Retinal pigment epithelial cell (primary cell): ENCODE measurements at regions not wholly inside any gene's neighbourhood (a gene's known extent, or its start where the extent isn't known, plus 50 kb on each side); places are given as distances from the start of the nearest gene placed in this dataset.
A peak's percentile ranks its signal among the peaks of the same experiment; 100 is the strongest.

Experiments
- DNase-seq: peaks from one replicate; pipeline ENCODE4 v3.0.0-alpha.2; 2010; ENCODE audit warnings: low read depth
- H3K4me3 ChIP-seq: 2 replicates; pipeline ENCODE4 v1.5.1; 2011; ENCODE audit warnings: mild to moderate bottlenecking, low read length, control low read depth, moderate library complexity
- TF ChIP-seq, protein P1 (sequence below): conservative IDR thresholded peaks from 2 replicates; pipeline ENCODE4 v1.5.1; 2011; ENCODE audit warnings: low read depth, low read length, control low read depth, inconsistent platforms

DNA sequence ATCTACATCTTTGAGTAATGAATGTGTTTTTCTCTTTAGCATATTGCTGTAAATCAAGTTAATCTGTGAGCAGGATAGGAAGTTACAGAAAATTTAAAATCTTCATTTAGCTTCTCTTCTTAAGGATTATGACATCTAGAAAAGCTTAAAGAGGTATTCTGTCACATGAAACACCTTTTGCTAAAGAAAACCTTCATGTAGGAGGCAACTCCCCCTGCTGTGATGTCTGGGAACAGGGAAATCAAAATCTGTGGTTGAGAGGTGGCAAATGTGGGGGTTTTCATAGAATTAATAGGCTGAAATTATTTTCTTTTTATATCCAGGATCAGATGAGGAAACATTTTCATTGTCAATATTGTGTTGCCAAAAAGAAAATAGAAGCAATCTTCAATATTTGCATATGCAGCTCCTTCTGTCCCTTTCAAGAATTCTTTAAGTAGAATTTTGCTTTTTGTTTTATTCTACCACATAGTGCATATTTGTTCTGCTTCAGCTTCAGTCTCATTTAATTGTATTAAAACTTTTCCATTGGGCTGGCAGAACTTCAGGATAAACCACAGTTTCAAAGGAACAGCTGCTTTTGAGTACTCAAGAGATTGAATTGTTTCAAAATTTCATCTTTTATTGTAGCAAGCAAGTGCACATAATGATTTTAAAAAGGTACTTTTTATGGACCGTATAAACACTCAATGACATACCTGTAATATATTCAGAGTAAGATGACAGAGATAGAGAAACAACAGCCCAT, 128.4 kb downstream of the RAP2B start:
- TF ChIP-seq, protein P1, sequence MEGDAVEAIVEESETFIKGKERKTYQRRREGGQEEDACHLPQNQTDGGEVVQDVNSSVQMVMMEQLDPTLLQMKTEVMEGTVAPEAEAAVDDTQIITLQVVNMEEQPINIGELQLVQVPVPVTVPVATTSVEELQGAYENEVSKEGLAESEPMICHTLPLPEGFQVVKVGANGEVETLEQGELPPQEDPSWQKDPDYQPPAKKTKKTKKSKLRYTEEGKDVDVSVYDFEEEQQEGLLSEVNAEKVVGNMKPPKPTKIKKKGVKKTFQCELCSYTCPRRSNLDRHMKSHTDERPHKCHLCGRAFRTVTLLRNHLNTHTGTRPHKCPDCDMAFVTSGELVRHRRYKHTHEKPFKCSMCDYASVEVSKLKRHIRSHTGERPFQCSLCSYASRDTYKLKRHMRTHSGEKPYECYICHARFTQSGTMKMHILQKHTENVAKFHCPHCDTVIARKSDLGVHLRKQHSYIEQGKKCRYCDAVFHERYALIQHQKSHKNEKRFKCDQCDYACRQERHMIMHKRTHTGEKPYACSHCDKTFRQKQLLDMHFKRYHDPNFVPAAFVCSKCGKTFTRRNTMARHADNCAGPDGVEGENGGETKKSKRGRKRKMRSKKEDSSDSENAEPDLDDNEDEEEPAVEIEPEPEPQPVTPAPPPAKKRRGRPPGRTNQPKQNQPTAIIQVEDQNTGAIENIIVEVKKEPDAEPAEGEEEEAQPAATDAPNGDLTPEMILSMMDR = peak; percentile 67
- H3K4me3 ChIP-seq = no peak overlapping the region
- DNase-seq = no peak

DNA sequence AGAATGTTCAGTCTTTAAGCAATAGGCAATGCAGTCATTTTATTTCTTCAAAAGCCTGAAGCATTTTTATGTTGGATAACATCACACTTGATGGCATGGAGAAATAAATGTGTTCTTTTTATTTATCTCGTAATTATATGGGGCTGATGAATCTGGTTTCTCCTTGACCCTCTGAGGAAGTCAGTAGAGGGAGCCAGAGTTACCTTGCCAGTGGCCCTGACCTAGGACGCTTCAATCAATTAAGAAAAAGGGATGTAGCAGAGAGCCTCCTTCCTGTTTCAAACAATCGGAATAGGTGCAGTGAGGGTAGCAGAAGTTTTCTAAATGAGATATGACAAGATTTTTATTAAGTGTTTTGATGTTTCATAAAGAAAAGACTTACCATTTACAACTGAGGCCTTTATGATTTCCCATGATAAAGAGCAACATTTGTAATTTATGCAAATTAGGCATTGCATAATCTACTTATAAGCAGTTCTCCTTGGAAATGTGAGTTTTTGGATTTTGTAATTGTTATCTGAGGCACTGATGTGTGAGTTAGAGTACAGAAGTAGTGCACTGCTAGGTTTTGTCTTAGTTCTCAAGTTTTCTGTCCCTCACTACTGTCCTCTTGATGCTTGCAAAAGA, 129.1 kb downstream of the RAP2B start:
- TF ChIP-seq, protein P1 = peak; percentile 68
- no peak overlapping the region for H3K4me3 ChIP-seq
- no peak for DNase-seq

DNA sequence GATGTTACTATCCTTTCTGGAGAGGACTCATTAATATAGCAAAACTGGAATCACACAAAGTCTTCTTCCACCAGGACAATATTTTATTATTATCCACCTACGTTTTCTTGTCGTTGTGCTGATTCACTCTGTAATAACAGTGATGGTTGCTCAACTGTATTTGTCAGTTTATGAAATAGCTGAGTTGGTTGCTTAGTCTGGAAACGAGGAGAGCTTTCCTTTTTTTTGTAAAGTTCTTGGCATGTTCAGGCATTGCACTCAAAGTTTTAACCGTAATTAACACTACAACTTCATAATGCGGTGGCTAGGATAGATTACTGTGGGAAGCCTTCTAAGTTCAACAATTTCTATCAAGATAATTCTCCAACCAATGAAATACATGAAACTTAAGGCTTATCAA, 131.2 kb downstream of the RAP2B start:
- DNase-seq = no peak
- TF ChIP-seq, protein P1 = no peak
- H3K4me3 ChIP-seq = no peak overlapping the region

DNA sequence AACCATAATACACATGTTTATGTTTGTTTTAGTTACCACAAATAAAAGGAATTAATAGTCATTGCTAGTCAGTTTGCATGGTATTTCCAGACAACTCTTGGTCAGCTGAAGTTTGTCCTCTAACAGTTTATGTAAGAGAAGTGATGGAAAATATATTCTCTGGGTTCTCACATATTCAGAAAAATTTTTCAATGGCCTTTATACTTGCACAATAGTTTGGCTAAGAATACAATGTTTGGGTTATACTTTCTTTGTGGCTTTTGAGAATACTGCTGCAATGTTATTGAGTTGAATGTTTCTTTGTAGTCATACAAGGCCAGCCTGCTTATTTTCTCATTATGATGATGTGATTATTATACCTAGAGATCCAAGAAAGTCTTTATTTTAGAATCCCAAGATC, 133.9 kb downstream of the RAP2B start:
- TF ChIP-seq, protein P1 = no peak
- no peak overlapping the region for H3K4me3 ChIP-seq
- no peak for DNase-seq

DNA sequence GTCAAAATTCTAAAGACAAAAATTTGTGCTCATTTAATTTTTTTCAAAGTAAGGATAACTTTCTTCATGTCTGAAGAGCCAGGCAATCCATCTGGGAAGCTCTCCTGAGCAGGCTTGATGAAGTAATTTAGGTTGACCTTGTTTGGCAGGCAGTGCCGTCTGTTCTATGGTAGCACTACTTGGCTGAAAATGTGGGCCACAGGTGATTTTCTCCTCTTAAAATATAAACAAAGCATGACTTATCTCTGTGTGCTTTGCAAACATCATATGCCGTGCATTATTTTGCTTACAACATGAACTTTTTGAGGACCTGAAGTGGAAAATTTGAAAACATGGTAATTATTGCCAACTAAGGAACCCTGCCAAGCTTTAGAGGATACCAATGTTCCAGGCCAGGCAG, 143.2 kb downstream of the RAP2B start:
- H3K4me3 ChIP-seq = no peak overlapping the region
- DNase-seq = no peak
- TF ChIP-seq, protein P1 = no peak

DNA sequence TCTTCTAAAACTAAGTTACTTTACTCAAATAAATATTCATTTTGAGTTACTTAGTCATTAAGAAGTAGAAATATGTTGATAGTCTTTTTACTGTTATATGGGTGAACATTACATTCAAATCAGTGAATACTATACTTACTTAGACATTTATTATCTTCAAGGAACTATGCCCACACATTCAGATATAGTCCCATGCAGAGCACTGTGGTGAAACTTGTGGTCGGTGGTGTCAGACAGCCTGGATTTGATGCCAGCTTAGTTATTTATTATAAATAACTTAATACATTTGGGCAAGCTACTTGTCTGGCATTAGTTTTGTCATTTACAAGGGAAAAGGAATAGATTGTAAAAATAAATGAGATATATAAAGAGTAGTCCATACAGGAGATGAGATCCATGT, 149.5 kb downstream of the RAP2B start:
- TF ChIP-seq, protein P1 = no peak
- DNase-seq = no peak
- H3K4me3 ChIP-seq = no peak overlapping the region
